ENCODE measurements at regions not wholly inside any gene's neighbourhood (a gene's known extent, or its start where the extent isn't known, plus 50 kb on each side); places are given as distances from the start of the nearest gene placed in this dataset.

GRCh38 chr3:117308756-117309155 is 599.2 kb downstream of the TUSC7 start:
- TF ChIP-seq, protein P1, sequence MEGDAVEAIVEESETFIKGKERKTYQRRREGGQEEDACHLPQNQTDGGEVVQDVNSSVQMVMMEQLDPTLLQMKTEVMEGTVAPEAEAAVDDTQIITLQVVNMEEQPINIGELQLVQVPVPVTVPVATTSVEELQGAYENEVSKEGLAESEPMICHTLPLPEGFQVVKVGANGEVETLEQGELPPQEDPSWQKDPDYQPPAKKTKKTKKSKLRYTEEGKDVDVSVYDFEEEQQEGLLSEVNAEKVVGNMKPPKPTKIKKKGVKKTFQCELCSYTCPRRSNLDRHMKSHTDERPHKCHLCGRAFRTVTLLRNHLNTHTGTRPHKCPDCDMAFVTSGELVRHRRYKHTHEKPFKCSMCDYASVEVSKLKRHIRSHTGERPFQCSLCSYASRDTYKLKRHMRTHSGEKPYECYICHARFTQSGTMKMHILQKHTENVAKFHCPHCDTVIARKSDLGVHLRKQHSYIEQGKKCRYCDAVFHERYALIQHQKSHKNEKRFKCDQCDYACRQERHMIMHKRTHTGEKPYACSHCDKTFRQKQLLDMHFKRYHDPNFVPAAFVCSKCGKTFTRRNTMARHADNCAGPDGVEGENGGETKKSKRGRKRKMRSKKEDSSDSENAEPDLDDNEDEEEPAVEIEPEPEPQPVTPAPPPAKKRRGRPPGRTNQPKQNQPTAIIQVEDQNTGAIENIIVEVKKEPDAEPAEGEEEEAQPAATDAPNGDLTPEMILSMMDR (IDR thresholded peaks at IDR 0.05; ENCODE audit: low read depth, low read length): no peak
- H3K4me3 ChIP-seq: no peak overlapping the region
- H3K27me3 ChIP-seq: no peaks in the 10 kb centered on the region
- H3K27ac ChIP-seq: no peak overlapping the region
- H3K4me1 ChIP-seq (ENCODE audit: low read depth): no peaks in the 10 kb centered on the region
- no peaks in the 10 kb centered on the region for H3K9me3 ChIP-seq (ENCODE audit: low read depth)
- H3K36me3 ChIP-seq: no peaks in the 10 kb centered on the region
- DNase-seq (ENCODE audit: low read depth in 1 of 2, low spot score in 1 of 2): no peak

DNA sequence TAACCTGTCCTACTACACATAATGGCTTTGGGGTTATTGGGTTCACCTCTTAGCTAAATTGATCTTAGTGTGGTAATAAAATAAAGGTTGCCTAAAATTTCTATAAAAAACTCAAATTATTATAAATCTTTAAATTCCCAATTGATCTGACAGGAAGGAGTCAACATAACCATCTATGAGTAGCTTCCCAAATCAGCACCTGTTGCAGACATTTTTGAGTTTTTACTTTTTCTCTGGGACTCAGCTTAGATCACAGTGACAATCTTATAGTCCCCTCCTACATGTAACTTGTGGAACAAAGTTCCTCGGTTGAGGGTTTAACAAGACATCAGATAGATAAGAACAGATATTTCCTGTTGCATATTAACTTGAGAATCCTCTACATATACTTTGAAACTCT is 601.0 kb downstream of the TUSC7 start:
- no peak for DNase-seq (ENCODE audit: low read depth in 1 of 2, low spot score in 1 of 2)
- no peaks in the 10 kb centered on the region for H3K36me3 ChIP-seq
- H3K4me1 ChIP-seq (ENCODE audit: low read depth): no peaks in the 10 kb centered on the region
- no peak overlapping the region for H3K4me3 ChIP-seq
- TF ChIP-seq, protein P1 (IDR thresholded peaks at IDR 0.05; ENCODE audit: low read depth, low read length): no peak
- H3K27me3 ChIP-seq: no peaks in the 10 kb centered on the region
- no peak overlapping the region for H3K27ac ChIP-seq
- no peaks in the 10 kb centered on the region for H3K9me3 ChIP-seq (ENCODE audit: low read depth)

- H3K36me3 ChIP-seq: no peaks in the 10 kb centered on the region
- TF ChIP-seq, protein P1 (IDR thresholded peaks at IDR 0.05; ENCODE audit: low read depth, low read length): no peak
Measured at GRCh38 chr3:117314441-117315150, 605.0 kb downstream of the TUSC7 start.

GRCh38 chr3:117322866-117323265 is 613.3 kb downstream of the TUSC7 start:
- Histone ChIP-seq H3K27ac (no peak overlapping the region), H3K4me3 (no peak overlapping the region), H3K9me3 (ENCODE audit: low read depth) (no peaks in the 10 kb centered on the region), H3K27me3 (no peaks in the 10 kb centered on the region), H3K4me1 (ENCODE audit: low read depth) (no peaks in the 10 kb centered on the region), H3K36me3 (no peaks in the 10 kb centered on the region)
- TF ChIP-seq, protein P1 (IDR thresholded peaks at IDR 0.05; ENCODE audit: low read depth, low read length): no peak
- peak; percentile 4 to 78 for DNase-seq (ENCODE audit: low read depth in 1 of 2, low spot score in 1 of 2)

More at GRCh38 chr3:117314441-117315150, 605.0 kb downstream of the TUSC7 start:
- Histone ChIP-seq H3K4me3 (no peak overlapping the region), H3K27me3 (no peaks in the 10 kb centered on the region), H3K4me1 (ENCODE audit: low read depth) (no peaks in the 10 kb centered on the region), H3K9me3 (ENCODE audit: low read depth) (no peaks in the 10 kb centered on the region), H3K27ac (no peak overlapping the region)
- DNase-seq (ENCODE audit: low read depth in 1 of 2, low spot score in 1 of 2): no peak

DNA sequence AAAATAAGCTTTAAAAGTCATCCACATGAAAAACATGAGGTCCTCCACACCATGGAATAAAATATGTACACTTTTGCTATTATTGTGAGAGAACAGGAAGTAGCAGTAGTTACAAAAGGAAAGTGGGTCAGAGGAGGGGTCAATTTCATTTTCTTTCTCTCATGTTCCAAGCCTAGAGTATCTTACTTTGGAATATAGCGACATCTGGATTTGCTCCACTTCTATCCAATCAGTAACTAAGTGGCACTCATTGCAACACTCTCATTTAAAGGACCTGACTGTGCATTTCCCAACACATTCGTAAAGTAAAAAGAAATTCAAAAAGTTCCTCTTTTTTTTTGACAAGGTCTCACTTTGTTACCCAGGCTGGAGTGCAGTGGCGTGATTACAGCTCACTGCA is 637.3 kb downstream of the TUSC7 start:
- no peak overlapping the region for H3K4me3 ChIP-seq
- TF ChIP-seq, protein P1 (IDR thresholded peaks at IDR 0.05; ENCODE audit: low read depth, low read length): no peak
- H3K9me3 ChIP-seq (ENCODE audit: low read depth): no peaks in the 10 kb centered on the region
- H3K36me3 ChIP-seq: no peaks in the 10 kb centered on the region
- H3K27me3 ChIP-seq: no peaks in the 10 kb centered on the region
- H3K4me1 ChIP-seq (ENCODE audit: low read depth): no peaks in the 10 kb centered on the region
- no peak overlapping the region for H3K27ac ChIP-seq
- no peak for DNase-seq (ENCODE audit: low read depth in 1 of 2, low spot score in 1 of 2)

All from cardiac muscle cell (in vitro differentiated cells and primary cell).